HG03159 (cell line): ENCODE measurements at regions not wholly inside any gene's neighbourhood (a gene's known extent, or its start where the extent isn't known, plus 50 kb on each side); places are given as distances from the start of the nearest gene placed in this dataset.

Source experiments
- ATAC-seq: cut with Tn5 transposase; IDR thresholded peaks from one replicate; pipeline ENCODE4 v1.9.1; 2021; ENCODE audit warnings: mild to moderate bottlenecking, moderate library complexity; ENCODE audit not compliant: unreplicated experiment

- ATAC-seq = no peak
Measured at GRCh38 chr22:48369789-48370507, 1457.7 kb downstream of the BRD1 start.

- ATAC-seq = no peak
Measured at GRCh38 chr22:48368975-48369525, 1458.6 kb downstream of the BRD1 start.

GRCh38 chr22:48367731-48368130 lies 1459.9 kb downstream of the BRD1 start:
- ATAC-seq = no peak

GRCh38 chr22:48366591-48366990 lies 1461.1 kb downstream of the BRD1 start:
- no peak for ATAC-seq

- ATAC-seq = no peak
Measured at GRCh38 chr22:48366056-48366455, 1461.6 kb downstream of the BRD1 start.

- no peak for ATAC-seq
Measured at GRCh38 chr22:48365386-48365785, 1462.3 kb downstream of the BRD1 start.

GRCh38 chr22:48362721-48363404 lies 1464.8 kb downstream of the BRD1 start:
- ATAC-seq = no peak

GRCh38 chr22:48361099-48361639 lies 1466.5 kb downstream of the BRD1 start:
- ATAC-seq = no peak

- ATAC-seq = no peak
Measured at GRCh38 chr22:48359613-48359965, 1468.1 kb downstream of the BRD1 start.

- no peak for ATAC-seq
Measured at GRCh38 chr22:48358886-48359612, 1468.6 kb downstream of the BRD1 start.

GRCh38 chr22:48357961-48358360 lies 1469.7 kb downstream of the BRD1 start:
- ATAC-seq = no peak

GRCh38 chr22:48357196-48357595 lies 1470.5 kb downstream of the BRD1 start:
- no peak for ATAC-seq

GRCh38 chr22:48356731-48357130 lies 1470.9 kb downstream of the BRD1 start:
- ATAC-seq = no peak

GRCh38 chr22:48354096-48354495 lies 1473.6 kb downstream of the BRD1 start:
- no peak for ATAC-seq

GRCh38 chr22:48353116-48353947 lies 1474.3 kb downstream of the BRD1 start:
- ATAC-seq = no peak

- no peak for ATAC-seq
Measured at GRCh38 chr22:48352086-48352911, 1475.4 kb downstream of the BRD1 start.

- no peak for ATAC-seq
Measured at GRCh38 chr22:48351376-48352085, 1476.1 kb downstream of the BRD1 start.

GRCh38 chr22:48350456-48350855 lies 1477.2 kb downstream of the BRD1 start:
- ATAC-seq = no peak

- ATAC-seq = no peak
Measured at GRCh38 chr22:48348855-48349254, 1478.8 kb downstream of the BRD1 start.
